ENCODE measurements at regions not wholly inside any gene's neighbourhood (a gene's known extent, or its start where the extent isn't known, plus 50 kb on each side); places are given as distances from the start of the nearest gene placed in this dataset.

DNA sequence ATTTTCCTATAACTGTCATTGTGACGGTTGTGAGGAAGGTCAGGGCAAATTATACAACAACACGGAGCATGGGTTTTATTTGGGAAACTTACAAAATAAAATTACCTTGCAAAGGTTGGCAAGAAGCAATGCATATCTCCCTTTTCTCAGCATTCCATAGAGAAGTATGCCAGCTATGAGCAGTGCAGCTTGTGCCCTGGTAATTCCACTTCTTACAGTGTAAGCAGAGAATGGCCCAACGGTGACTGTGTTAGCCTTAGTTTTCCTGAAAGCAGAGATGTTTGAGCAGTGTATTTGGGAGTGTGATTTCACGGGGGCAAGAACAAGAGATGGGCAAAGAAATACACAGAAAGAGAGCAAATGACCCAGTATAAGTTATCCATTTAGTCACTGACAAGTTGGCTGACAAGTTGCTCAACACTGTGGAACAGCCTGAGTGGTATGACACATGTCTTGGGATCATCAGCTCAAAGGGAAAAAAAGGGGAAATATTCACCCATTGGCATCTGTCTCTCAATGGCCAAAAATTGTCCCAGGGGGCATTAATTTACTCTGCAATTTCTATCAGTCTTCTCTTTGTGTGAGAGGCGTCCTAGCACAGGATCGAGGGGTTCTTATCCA lies 210.9 kb upstream of the NRIP1 start:
- CTCF ChIA-PET = interaction anchor here (1.2 kb wide), 1 partner anchor 10 kb away, joined by 3 read pairs; no protein-coding TSS in a partner anchor
- H3K4me1 Mint-ChIP-seq (ENCODE audit: insufficient read depth, unreplicated experiment) = peaks cover 16% of the 10 kb centered on the region
- H3K9me3 Mint-ChIP-seq (ENCODE audit: unreplicated experiment) = peaks cover 8% of the 10 kb centered on the region
- H3K4me3 Mint-ChIP-seq (ENCODE audit: unreplicated experiment) = no peak overlapping the region
- POLR2A ChIA-PET = interaction anchor here (0.7 to 2.8 kb wide), 4 partner anchors 18 to 211 kb away, joined by 3 to 8 read pairs (median 4); partner anchors contain the start of gene NRIP1
- BruUV-seq (replicated peaks) = no TSS peak
- peak; percentile 42 for DNase-seq (ENCODE audit: unreplicated experiment)
- no peaks in the 10 kb centered on the region for H3K36me3 Mint-ChIP-seq (ENCODE audit: insufficient read depth, unreplicated experiment)
- intact Hi-C loops (cut with micrococcal nuclease) = no loop called here
- H3K27ac Mint-ChIP-seq (ENCODE audit: low read depth, unreplicated experiment) = no peak overlapping the region
- TF ChIP-seq CTCF (IDR thresholded peaks at IDR 0.05; ENCODE audit: unreplicated experiment) = no peak
- H3K27me3 Mint-ChIP-seq (ENCODE audit: insufficient read depth, unreplicated experiment) = no peaks in the 10 kb centered on the region

GRCh38 chr21:15276243-15276642 lies 211.4 kb upstream of the NRIP1 start:
- Mint-ChIP-seq H3K9me3 (ENCODE audit: unreplicated experiment) (peaks cover 3% of the 10 kb centered on the region), H3K27me3 (ENCODE audit: insufficient read depth, unreplicated experiment) (no peaks in the 10 kb centered on the region), H3K4me3 (ENCODE audit: unreplicated experiment) (no peak overlapping the region), H3K4me1 (ENCODE audit: insufficient read depth, unreplicated experiment) (peaks cover 16% of the 10 kb centered on the region), H3K36me3 (ENCODE audit: insufficient read depth, unreplicated experiment) (no peaks in the 10 kb centered on the region), H3K27ac (ENCODE audit: low read depth, unreplicated experiment) (no peak overlapping the region)
- ChIA-PET CTCF (interaction anchor here (0.7 to 1.2 kb wide), 2 partner anchors 11 to 207 kb away, joined by 3 read pairs; no protein-coding TSS in a partner anchor), POLR2A (interaction anchor here (0.7 to 2.8 kb wide), 3 partner anchors 17 to 211 kb away, joined by 3 to 8 read pairs (median 6); partner anchors contain the start of gene NRIP1)
- DNase-seq (ENCODE audit: unreplicated experiment) = peak; percentile 64
- intact Hi-C loops (cut with micrococcal nuclease) = no loop called here
- no peak for TF ChIP-seq CTCF (IDR thresholded peaks at IDR 0.05; ENCODE audit: unreplicated experiment)
- BruUV-seq (replicated peaks) = no TSS peak

- CTCF ChIA-PET = interaction anchor here (0.6 kb wide), 1 partner anchor 9 kb away, joined by 5 read pairs; no protein-coding TSS in a partner anchor
- no TSS peak for BruUV-seq (replicated peaks)
- no peak overlapping the region for H3K4me3 Mint-ChIP-seq (ENCODE audit: unreplicated experiment)
Observed at GRCh38 chr21:15277466-15277865, 212.7 kb upstream of the NRIP1 start.

More at GRCh38 chr21:15277466-15277865, 212.7 kb upstream of the NRIP1 start:
- H3K27me3 Mint-ChIP-seq (ENCODE audit: insufficient read depth, unreplicated experiment) = no peaks in the 10 kb centered on the region
- H3K4me1 Mint-ChIP-seq (ENCODE audit: insufficient read depth, unreplicated experiment) = peaks cover 16% of the 10 kb centered on the region
- intact Hi-C loops (cut with micrococcal nuclease) = no loop called here
- no peak overlapping the region for H3K27ac Mint-ChIP-seq (ENCODE audit: low read depth, unreplicated experiment)
- DNase-seq (ENCODE audit: unreplicated experiment) = no peak
- POLR2A ChIA-PET = interaction anchor here (0.7 to 2.8 kb wide), 4 partner anchors 16 to 344 kb away, joined by 3 to 8 read pairs (median 5); partner anchors contain the start of gene NRIP1
- H3K9me3 Mint-ChIP-seq (ENCODE audit: unreplicated experiment) = no peaks in the 10 kb centered on the region
- TF ChIP-seq CTCF (IDR thresholded peaks at IDR 0.05; ENCODE audit: unreplicated experiment) = no peak
- H3K36me3 Mint-ChIP-seq (ENCODE audit: insufficient read depth, unreplicated experiment) = no peaks in the 10 kb centered on the region

All from MCF 10A (cell line).